IMR-90 (cell line): ENCODE measurements at regions not wholly inside any gene's neighbourhood (a gene's known extent, or its start where the extent isn't known, plus 50 kb on each side); places are given as distances from the start of the nearest gene placed in this dataset.

Source experiments
- ATAC-seq: fragments of 200-7000 bp; cut with Tn5 transposase; 2 replicates; pipeline ENCODE4 v1.9.1; 2020; ENCODE audit warnings: low read depth, mild to moderate bottlenecking, moderate library complexity
- BruUV-seq: library from RNA; stranded (reverse); fragments of 400-500 nt; replicated peaks from 2 replicates; lab custom pipeline; 2021; lab: Mats Ljungman, UMichigan
- CTCF ChIA-PET: fragments of 300-600 bp; formaldehyde crosslinking; extraction: SDS; loops from one replicate; lab custom pipeline; 2021; ENCODE audit warnings: antibody characterized with exemption; lab: Yijun Ruan, JAX
- POLR2A ChIA-PET: fragments of 300-600 bp; sonication (Branson Sonifier 250); formaldehyde crosslinking; loops from one replicate; lab custom pipeline; 2022; ENCODE audit warnings: antibody characterized with exemption; ENCODE audit not compliant: unreplicated experiment; lab: Charles Lee
- DNase-seq: peaks from one replicate; pipeline ENCODE4 v3.0.0; 2013
- H2AFZ ChIP-seq: replicated peaks from 2 replicates; pipeline ENCODE3; 2013; ENCODE audit warnings: low read length, mild to moderate bottlenecking; ENCODE audit not compliant: poor library complexity
- H2AK5ac ChIP-seq: 2 replicates; pipeline ENCODE4 v1.6.1; 2013; ENCODE audit warnings: low read depth, low read length, inconsistent platforms
- H2AK9ac ChIP-seq: replicated peaks from 2 replicates; pipeline ENCODE3; 2013; ENCODE audit warnings: mild to moderate bottlenecking, low read depth, low read length, moderate library complexity; ENCODE audit not compliant: poor library complexity
- H2BK120ac ChIP-seq: 2 replicates; pipeline ENCODE4 v1.6.1; 2013; ENCODE audit warnings: low read depth, low read length, inconsistent platforms
- H2BK15ac ChIP-seq: 3 replicates; pipeline ENCODE4 v1.6.1; 2013; ENCODE audit warnings: low read depth, low read length, inconsistent platforms
- H2BK20ac ChIP-seq: 2 replicates; pipeline ENCODE4 v1.6.1; 2013; ENCODE audit warnings: low read depth, mild to moderate bottlenecking, inconsistent platforms, low read length, moderate library complexity
- H2BK5ac ChIP-seq: 2 replicates; pipeline ENCODE4 v1.6.1; 2013; ENCODE audit warnings: mild to moderate bottlenecking, low read depth, low read length, inconsistent platforms; ENCODE audit not compliant: poor library complexity, severe bottlenecking
- H3K14ac ChIP-seq: replicated peaks from 2 replicates; pipeline ENCODE4 v1.6.1; 2013; ENCODE audit warnings: low read depth, low read length, inconsistent platforms
- H3K18ac ChIP-seq: 2 replicates; pipeline ENCODE4 v1.6.1; 2013; ENCODE audit warnings: low read depth, low read length, control low read depth
- H3K23ac ChIP-seq: 2 replicates; pipeline ENCODE4 v1.6.1; 2013; ENCODE audit warnings: low read depth, low read length, inconsistent platforms
- H3K27ac ChIP-seq: 2 replicates; pipeline ENCODE4 v1.5.1; 2013; ENCODE audit warnings: mild to moderate bottlenecking, control low read depth, low read length; ENCODE audit not compliant: insufficient read depth
- H3K27me3 ChIP-seq: 2 replicates; pipeline ENCODE4 v1.6.1; 2013; ENCODE audit warnings: low read length; ENCODE audit not compliant: control insufficient read depth, insufficient read depth
- H3K36me3 ChIP-seq: 2 replicates; pipeline ENCODE4 v1.6.1; 2013; ENCODE audit warnings: low read length, mixed read lengths; ENCODE audit not compliant: control insufficient read depth, insufficient read depth
- H3K4ac ChIP-seq: 2 replicates; pipeline ENCODE4 v1.6.1; 2013; ENCODE audit warnings: low read depth, low read length, inconsistent platforms
- H3K4me1 ChIP-seq: 2 replicates; pipeline ENCODE4 v1.6.1; 2013; ENCODE audit warnings: low read length, mixed read lengths; ENCODE audit not compliant: control insufficient read depth, insufficient read depth
- H3K4me2 ChIP-seq: 2 replicates; pipeline ENCODE4 v1.6.1; 2013; ENCODE audit warnings: low read depth, mild to moderate bottlenecking, control low read depth, low read length, moderate library complexity
- H3K4me3 ChIP-seq: 2 replicates; pipeline ENCODE4 v1.5.1; 2013; ENCODE audit warnings: low read depth, mild to moderate bottlenecking, control low read depth, low read length, moderate library complexity; ENCODE audit not compliant: insufficient read depth
- H3K56ac ChIP-seq: 2 replicates; pipeline ENCODE4 v1.6.1; 2013; ENCODE audit warnings: low read length, inconsistent platforms; ENCODE audit not compliant: insufficient read depth; ENCODE audit errors: extremely low read depth
- H3K79me1 ChIP-seq, 2 experiments: 2 replicates each; pipeline ENCODE4 v1.6.1; 2013; ENCODE audit warnings: low read length in 2 of 2, inconsistent platforms in 1 of 2, low read depth in 1 of 2
- H3K9ac ChIP-seq: 2 replicates; pipeline ENCODE4 v1.6.1; 2013; ENCODE audit warnings: low read depth, low read length, control low read depth
- H3K9me1 ChIP-seq: 2 replicates; pipeline ENCODE4 v1.6.1; 2013; ENCODE audit warnings: low read length, inconsistent platforms; ENCODE audit not compliant: insufficient read depth
- H3K9me3 ChIP-seq: 2 replicates; pipeline ENCODE4 v1.6.1; 2013; ENCODE audit warnings: low read length; ENCODE audit not compliant: control insufficient read depth, insufficient read depth
- H4K20me1 ChIP-seq: 2 replicates; pipeline ENCODE4 v1.6.1; 2013; ENCODE audit warnings: low read length, inconsistent platforms; ENCODE audit not compliant: insufficient read depth
- H4K5ac ChIP-seq: 2 replicates; pipeline ENCODE4 v1.6.1; 2013; ENCODE audit warnings: mild to moderate bottlenecking, low read depth, low read length, control low read depth
- H4K8ac ChIP-seq, 2 experiments: 2 replicates each; pipeline ENCODE4 v1.6.1; 2013; ENCODE audit warnings: low read depth in 2 of 2, low read length in 2 of 2, control low read depth in 1 of 2, inconsistent platforms in 1 of 2
- H4K91ac ChIP-seq: 2 replicates; pipeline ENCODE4 v1.6.1; 2013; ENCODE audit warnings: low read depth, low read length, inconsistent platforms; ENCODE audit not compliant: insufficient read depth
- BHLHE40 ChIP-seq: fragments of 150-350 bp; IDR thresholded peaks from 2 replicates; pipeline ENCODE4 v1.6.1; 2016; ENCODE audit warnings: mild to moderate bottlenecking, low read depth, low read length
- CEBPB ChIP-seq: IDR thresholded peaks from 2 replicates; pipeline ENCODE4 v1.6.1; 2012; ENCODE audit warnings: low read depth, low read length, improper control_type of control experiment
- CHD1 ChIP-seq: IDR thresholded peaks from 2 replicates; pipeline ENCODE4 v1.6.1; 2012; ENCODE audit warnings: low read depth, low read length, improper control_type of control experiment
- CTCF ChIP-seq: conservative IDR thresholded peaks from 2 replicates; pipeline ENCODE4 v1.5.1; 2012; ENCODE audit warnings: mild to moderate bottlenecking, low read depth, low read length, improper control_type of control experiment
- FOS ChIP-seq: fragments of 150-350 bp; IDR thresholded peaks from 2 replicates; pipeline ENCODE4 v1.6.1; 2016; ENCODE audit warnings: low read depth, low read length
- MAFK ChIP-seq: IDR thresholded peaks from 2 replicates; pipeline ENCODE4 v1.6.1; 2012; ENCODE audit warnings: low read depth, low read length, improper control_type of control experiment
- MAZ ChIP-seq: IDR thresholded peaks from 2 replicates; pipeline ENCODE4 v1.6.1; 2012; ENCODE audit warnings: low read depth, mild to moderate bottlenecking, low read length, improper control_type of control experiment, moderate library complexity, borderline replicate concordance
- MXI1 ChIP-seq: IDR thresholded peaks from 2 replicates; pipeline ENCODE4 v1.6.1; 2012; ENCODE audit warnings: low read depth, mild to moderate bottlenecking, low read length, moderate library complexity, borderline replicate concordance
- NFE2L2 ChIP-seq: fragments of 150-350 bp; IDR thresholded peaks from 2 replicates; pipeline ENCODE4 v1.6.1; 2016; ENCODE audit warnings: low read depth, mild to moderate bottlenecking, low read length
- POLR2A ChIP-seq: IDR thresholded peaks from 2 replicates; pipeline ENCODE4 v1.6.1; 2012; ENCODE audit warnings: mild to moderate bottlenecking, low read depth, low read length
- RAD21 ChIP-seq: IDR thresholded peaks from 2 replicates; pipeline ENCODE4 v1.6.1; 2012; ENCODE audit warnings: low read length, improper control_type of control experiment
- RCOR1 ChIP-seq: IDR thresholded peaks from 2 replicates; pipeline ENCODE4 v1.6.1; 2012; ENCODE audit warnings: mild to moderate bottlenecking, low read length, improper control_type of control experiment; ENCODE audit not compliant: insufficient replicate concordance
- RFX5 ChIP-seq: IDR thresholded peaks from 2 replicates; pipeline ENCODE4 v1.8.0; 2012; ENCODE audit warnings: low read depth, mild to moderate bottlenecking, low read length, moderate library complexity
- SMC3 ChIP-seq: fragments of 150-350 bp; IDR thresholded peaks from 2 replicates; pipeline ENCODE4 v1.6.1; 2016; ENCODE audit warnings: low read depth, mild to moderate bottlenecking, antibody characterized with exemption, low read length, moderate library complexity
- USF2 ChIP-seq: fragments of 150-350 bp; IDR thresholded peaks from 2 replicates; pipeline ENCODE4 v1.6.1; 2017; ENCODE audit warnings: mild to moderate bottlenecking, antibody characterized with exemption, low read length, low read depth
- WGBS, 2 experiments: methylation state at CpG; one replicate each; pipeline versions ENCODE4 v1.1.5 to v1.1.7; 2013; ENCODE audit warnings: missing lambda C conversion rate in 2 of 2; ENCODE audit not compliant: insufficient read length in 1 of 2; ENCODE audit errors: extremely low coverage in 2 of 2; 5-methylcytosine and 5-hydroxymethylcytosine counted together
- dilution Hi-C: fragments of 300-500 bp; cut with HindIII; formaldehyde crosslinking; loops from one replicate; pipeline ENCODE4 v1.14.3; 2018; ENCODE audit warnings: low sequenced_read_pairs; ENCODE audit not compliant: unreplicated experiment
- in situ Hi-C: fragments of 300-500 bp; cut with MboI; formaldehyde crosslinking; loops from 3 replicates; pipeline ENCODE4 v1.14.3; 2019; ENCODE audit warnings: low sequenced_read_pairs, inconsistent platforms, mixed read lengths
- intact Hi-C: fragments of 100-400 bp; cut with micrococcal nuclease; formaldehyde crosslinking; loops from 2 replicates; pipeline ENCODE4 v1.10.0; 2022
- TF ChIP-seq, protein P1 (sequence below): fragments of 150-350 bp; IDR thresholded peaks from 2 replicates; pipeline ENCODE4 v1.6.1; 2016; ENCODE audit warnings: low read depth, mild to moderate bottlenecking, low read length, moderate library complexity, borderline replicate concordance

DNA sequence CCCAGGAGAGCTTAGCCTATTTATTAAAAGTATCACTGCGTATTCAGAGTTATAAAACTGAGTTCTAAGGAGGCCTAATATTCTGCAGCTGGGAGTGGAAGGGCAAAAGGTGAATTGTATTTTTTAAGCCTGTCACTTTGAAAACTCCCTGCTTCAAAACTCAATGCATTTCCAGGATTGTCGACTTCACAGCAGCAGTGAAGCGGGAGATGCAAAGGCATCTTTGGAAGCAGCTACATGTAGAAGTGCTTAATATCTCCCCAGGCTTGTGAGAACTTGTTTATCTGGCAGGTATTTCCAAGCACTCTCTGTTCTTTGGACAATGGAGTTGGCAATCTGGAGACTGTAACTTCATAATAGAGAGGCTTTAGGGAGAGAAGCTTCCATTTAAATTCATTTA lies 717.5 kb upstream of the SLIT2 start:
- no peak overlapping the region for H3K9ac ChIP-seq
- no peaks in the 10 kb centered on the region; the same call in 1 of the 2 replicates for H3K27me3 ChIP-seq
- dilution Hi-C loops = no loop called here

More for the DNA sequence above, 717.5 kb upstream of the SLIT2 start:
- H2AFZ ChIP-seq = no peak overlapping the region
- no TSS peak for BruUV-seq
- H2BK120ac ChIP-seq = no peak overlapping the region
- no peaks in the 10 kb centered on the region for H3K4me1 ChIP-seq
- no peaks in the 10 kb centered on the region for H3K79me1 ChIP-seq
- no peak overlapping the region for H4K91ac ChIP-seq
- ChIA-PET POLR2A (interaction anchor here (0.6 kb wide), 1 partner anchor 844 kb away, joined by 3 read pairs; no protein-coding TSS in a partner anchor), CTCF (no interaction called here)
- TF ChIP-seq, protein P1, sequence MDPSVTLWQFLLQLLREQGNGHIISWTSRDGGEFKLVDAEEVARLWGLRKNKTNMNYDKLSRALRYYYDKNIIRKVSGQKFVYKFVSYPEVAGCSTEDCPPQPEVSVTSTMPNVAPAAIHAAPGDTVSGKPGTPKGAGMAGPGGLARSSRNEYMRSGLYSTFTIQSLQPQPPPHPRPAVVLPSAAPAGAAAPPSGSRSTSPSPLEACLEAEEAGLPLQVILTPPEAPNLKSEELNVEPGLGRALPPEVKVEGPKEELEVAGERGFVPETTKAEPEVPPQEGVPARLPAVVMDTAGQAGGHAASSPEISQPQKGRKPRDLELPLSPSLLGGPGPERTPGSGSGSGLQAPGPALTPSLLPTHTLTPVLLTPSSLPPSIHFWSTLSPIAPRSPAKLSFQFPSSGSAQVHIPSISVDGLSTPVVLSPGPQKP = no peak
- no peak for TF ChIP-seq FOS
- no peak for TF ChIP-seq CEBPB
- TF ChIP-seq NFE2L2 = no peak
- TF ChIP-seq POLR2A = no peak
- no peak for TF ChIP-seq RCOR1
- TF ChIP-seq MXI1 = no peak
- no peak for TF ChIP-seq BHLHE40
- TF ChIP-seq CTCF = no peak
- TF ChIP-seq MAFK = no peak
- no peak for TF ChIP-seq USF2
- TF ChIP-seq SMC3 = no peak
- no peak for TF ChIP-seq RAD21
- no peak for TF ChIP-seq RFX5
- no peak for TF ChIP-seq CHD1
- no peak for TF ChIP-seq MAZ
- H2AK9ac ChIP-seq = no peak overlapping the region
- no peak overlapping the region for H2AK5ac ChIP-seq
- no peak overlapping the region for H3K18ac ChIP-seq
- no peak overlapping the region for H3K23ac ChIP-seq
- no peak overlapping the region for H3K27ac ChIP-seq
- H2BK5ac ChIP-seq = no peak overlapping the region
- ATAC-seq = no peak
- H3K4me3 ChIP-seq = no peak overlapping the region
- H3K56ac ChIP-seq = no peak overlapping the region
- no peaks in the 10 kb centered on the region for H3K9me3 ChIP-seq
- H3K14ac ChIP-seq = no peak overlapping the region
- H2BK20ac ChIP-seq = no peak overlapping the region
- H2BK15ac ChIP-seq = no peak overlapping the region
- no peaks in the 10 kb centered on the region for H4K20me1 ChIP-seq
- intact Hi-C loops (no loop called here), in situ Hi-C loops (no loop called here)
- H4K8ac ChIP-seq = no peak overlapping the region
- H3K4me2 ChIP-seq = no peak overlapping the region
- no peaks in the 10 kb centered on the region for H3K36me3 ChIP-seq
- WGBS, 2 experiments = no CpG with 5 or more reads among the region's 3 CpGs
- DNase-seq = no peak
- H4K5ac ChIP-seq = no peak overlapping the region
- peaks cover 3% of the 10 kb centered on the region; the same call in 1 of the 2 replicates for H3K9me1 ChIP-seq
- no peak overlapping the region for H3K4ac ChIP-seq
